ENCODE measurements at regions not wholly inside any gene's neighbourhood (a gene's known extent, or its start where the extent isn't known, plus 50 kb on each side); places are given as distances from the start of the nearest gene placed in this dataset.

DNA sequence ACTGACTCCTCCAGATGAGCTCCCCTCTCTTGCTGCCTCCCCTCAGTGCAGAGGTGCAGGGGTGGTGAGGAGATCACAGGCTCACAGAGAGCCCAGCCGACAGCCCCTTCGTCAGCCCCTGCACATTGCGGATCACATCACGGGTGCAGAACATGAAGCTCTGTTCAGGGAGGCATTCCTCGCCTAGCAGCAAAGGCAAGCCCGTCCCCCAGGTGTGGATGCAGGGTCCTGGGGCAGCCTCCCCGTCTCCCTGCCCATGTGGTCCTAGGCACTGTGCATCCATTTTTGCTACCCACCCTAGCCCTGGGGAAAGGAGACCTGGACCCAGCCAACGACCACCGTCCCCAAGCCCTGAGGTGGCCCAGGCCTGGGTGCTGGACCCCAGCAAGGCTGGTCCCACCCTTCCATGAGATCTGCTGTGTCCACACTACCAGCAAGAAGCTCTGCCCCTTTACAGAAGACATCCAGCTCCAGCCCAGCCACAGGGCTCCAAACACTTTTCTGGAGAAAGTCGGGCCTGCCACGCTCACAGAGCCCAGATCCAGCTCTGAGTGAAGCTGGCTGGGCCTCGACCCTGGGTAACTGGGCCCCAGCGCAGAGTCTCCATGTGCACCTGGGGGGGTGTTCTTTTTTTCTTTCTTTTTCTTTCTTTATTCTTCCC is 248.7 kb downstream of the NPHP4 start:
- TF ChIP-seq, protein P1, sequence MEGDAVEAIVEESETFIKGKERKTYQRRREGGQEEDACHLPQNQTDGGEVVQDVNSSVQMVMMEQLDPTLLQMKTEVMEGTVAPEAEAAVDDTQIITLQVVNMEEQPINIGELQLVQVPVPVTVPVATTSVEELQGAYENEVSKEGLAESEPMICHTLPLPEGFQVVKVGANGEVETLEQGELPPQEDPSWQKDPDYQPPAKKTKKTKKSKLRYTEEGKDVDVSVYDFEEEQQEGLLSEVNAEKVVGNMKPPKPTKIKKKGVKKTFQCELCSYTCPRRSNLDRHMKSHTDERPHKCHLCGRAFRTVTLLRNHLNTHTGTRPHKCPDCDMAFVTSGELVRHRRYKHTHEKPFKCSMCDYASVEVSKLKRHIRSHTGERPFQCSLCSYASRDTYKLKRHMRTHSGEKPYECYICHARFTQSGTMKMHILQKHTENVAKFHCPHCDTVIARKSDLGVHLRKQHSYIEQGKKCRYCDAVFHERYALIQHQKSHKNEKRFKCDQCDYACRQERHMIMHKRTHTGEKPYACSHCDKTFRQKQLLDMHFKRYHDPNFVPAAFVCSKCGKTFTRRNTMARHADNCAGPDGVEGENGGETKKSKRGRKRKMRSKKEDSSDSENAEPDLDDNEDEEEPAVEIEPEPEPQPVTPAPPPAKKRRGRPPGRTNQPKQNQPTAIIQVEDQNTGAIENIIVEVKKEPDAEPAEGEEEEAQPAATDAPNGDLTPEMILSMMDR (IDR thresholded peaks at IDR 0.05), result no peak
- no peak for TF ChIP-seq POLR2A (IDR thresholded peaks at IDR 0.05)
- no peak for TF ChIP-seq EP300 (IDR thresholded peaks at IDR 0.05; ENCODE audit: low read depth)
